Heart right ventricle (tissue), 16 donors: ENCODE measurements at regions not wholly inside any gene's neighbourhood (a gene's known extent, or its start where the extent isn't known, plus 50 kb on each side); places are given as distances from the start of the nearest gene placed in this dataset.

ENCODE experiments used
- ATAC-seq, 8 donors: fragments of 200-7000 bp; cut with Tn5 transposase; one replicate each; pipeline ENCODE4 v1.9.1; 2020; ENCODE audit warnings: mild to moderate bottlenecking in 8 of 8, moderate library complexity in 8 of 8, moderate number of reproducible peaks in 1 of 8
- DNase-seq, 2 donors: peaks; one replicate each; pipeline ENCODE4 v3.0.0-alpha.2; 2020
- H3K27ac ChIP-seq, 10 donors: fragments of 200-600 bp; sonication (generic) in 2 of 10; one replicate each; pipeline versions ENCODE4 v1.5.0 to v1.8.0; 2020 to 2022; ENCODE audit warnings: mild to moderate bottlenecking in 3 of 10
- H3K27me3 ChIP-seq, 7 donors: fragments of 200-600 bp; one replicate each; pipeline ENCODE4 v1.8.0; 2021 to 2022; ENCODE audit warnings: mild to moderate bottlenecking in 2 of 7
- H3K36me3 ChIP-seq, 9 donors: fragments of 200-600 bp; sonication (generic) in 1 of 9; one replicate each; pipeline versions ENCODE4 v1.5.0 to v1.8.0; 2020 to 2022; ENCODE audit warnings: mild to moderate bottlenecking in 2 of 9
- H3K4me1 ChIP-seq, 9 donors: fragments of 200-600 bp; sonication (generic) in 1 of 9; one replicate each; pipeline versions ENCODE4 v1.5.0 to v1.8.0; 2020 to 2022; ENCODE audit warnings: mild to moderate bottlenecking in 4 of 9
- H3K4me3 ChIP-seq, 10 donors: fragments of 200-600 bp; sonication (generic) in 2 of 10; one replicate each; pipeline versions ENCODE4 v1.5.0 to v1.8.0; 2020 to 2022; ENCODE audit warnings: mild to moderate bottlenecking in 7 of 10, moderate library complexity in 2 of 10
- H3K9me3 ChIP-seq, 11 donors: fragments of 200-600 bp in 10 of 11; sonication (generic) in 2 of 11; one replicate each; pipeline versions ENCODE4 v1.5.0 to v1.8.0; 2013 to 2022; ENCODE audit warnings: mild to moderate bottlenecking in 2 of 11, control low read depth in 1 of 11, moderate library complexity in 1 of 11
- CTCF ChIP-seq, 9 donors: fragments of 200-600 bp; sonication (generic) in 2 of 9; IDR thresholded peaks; one replicate each; pipeline versions ENCODE4 v1.5.0 to v1.8.0; 2021 to 2022; ENCODE audit warnings: antibody characterized with exemption in 9 of 9, mild to moderate bottlenecking in 5 of 9, moderate library complexity in 1 of 9
- WGBS, 2 donors: extraction: QIAGEN DNeasy Blood & Tissue Kit; methylation state at CpG; one replicate each; pipeline ENCODE4 v1.1.7; 2013; ENCODE audit warnings: inconsistent platforms in 1 of 2; 5-methylcytosine and 5-hydroxymethylcytosine counted together
- intact Hi-C, 10 donors: fragments of 100-400 bp; cut with DNase I; formaldehyde crosslinking; loops; one replicate each; pipeline versions ENCODE4 v1.11.1 to v1.14.2; 2022
- donor health status: Arrhythmogenic right ventricular cardiomyopathy.
- donor health status: ischemic (EF 13 %, LVEDD 7.1; RV severe dilation, severe dysfunction).
- donor health status: healthy with polysubstance abuse.
- donor health status: DM: no; HTN: yes; CAD: no.
- donor health status: DM: no; HTN: no; CAD: no.
- donor health status: ischemic (EF 25% LVEDD 6.9; RV normal size, moderate dysfunction).
- donor health status: ischemic (EF 25% LVEDD 5.7; RV mildly dilated, moderate dysfunction).
- donor health status: healthy.
- donor health status: DM: yes; HTN: yes; CAD: no.
- donor health status: Ischemic cardiomyopathy.
- donor health status: ischemic (EF 35%, LVEDD 5.7; RV mildly dilated, moderate dysfunction).
- donor health status: nonischemic (EF 11% LVEDD 7.7; RV severe dilation, severe dysfunction).
- donor health status: DM: yes; HTN: yes; CAD: no.
- donor health status: PGD.
- donor health status: ischemic (EF 29% LVEDD 5.4; RV normal size, mild dysfunction).
- donor health status: nonischemic (EF 23%, LVEDD 6.1; RV moderate dilation, normal function).

DNA sequence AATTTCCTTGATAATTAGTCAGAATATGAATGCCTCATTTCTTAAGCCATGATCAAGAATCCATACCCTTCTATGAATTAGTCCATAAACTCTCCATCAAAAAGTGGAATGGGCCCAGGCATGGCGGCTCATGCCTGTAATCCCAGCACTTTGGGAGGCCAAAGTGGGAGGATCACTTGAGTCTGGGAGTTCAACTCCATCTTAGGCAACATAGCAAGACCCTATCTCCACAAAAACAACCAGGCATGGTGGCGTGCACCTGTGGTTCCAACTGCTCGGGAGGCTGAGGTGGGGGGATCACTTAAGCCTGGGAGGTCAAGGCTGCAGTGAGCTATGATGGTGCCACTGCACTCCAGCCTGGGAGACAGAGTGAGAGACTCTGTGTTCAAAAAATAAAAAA lies 52.1 kb upstream of the SHANK2 start:
- H3K9me3 ChIP-seq: no peaks in the 10 kb centered on the region
- H3K4me1 ChIP-seq: no peaks in the 10 kb centered on the region
- DNase-seq: no peak
- no peak overlapping the region for H3K4me3 ChIP-seq
- peaks cover 0 to 45% (median 25%) of the 10 kb centered on the region in 7 donors for H3K27me3 ChIP-seq
- no peaks in the 10 kb centered on the region for H3K36me3 ChIP-seq
- no peak overlapping the region for H3K27ac ChIP-seq
- TF ChIP-seq CTCF (IDR thresholded peaks at IDR 0.05): no peak
- WGBS, 2 donors: 79 to 84% methylated on average over 3 of the region's 3 CpGs
- ATAC-seq: no peak
- intact Hi-C loops: no loop called here

GRCh38 chr11:71304045-71304444 lies 51.7 kb upstream of the SHANK2 start:
- H3K4me3 ChIP-seq: no peak overlapping the region
- intact Hi-C loops: no loop called here
- peaks cover 0 to 50% (median 30%) of the 10 kb centered on the region in 7 donors for H3K27me3 ChIP-seq

GRCh38 chr11:71302911-71303310 lies 50.5 kb upstream of the SHANK2 start:
- WGBS, 2 donors: 61 to 62% methylated on average over 2 of the region's 2 CpGs
- Histone ChIP-seq H3K27me3 (peaks cover 0 to 59% (median 34%) of the 10 kb centered on the region in 7 donors), H3K9me3 (no peaks in the 10 kb centered on the region), H3K4me3 (no peak overlapping the region), H3K4me1 (no peaks in the 10 kb centered on the region), H3K27ac (no peak overlapping the region), H3K36me3 (no peaks in the 10 kb centered on the region)
- ATAC-seq (no peak), DNase-seq (no peak)
- intact Hi-C loops: no loop called here
- TF ChIP-seq CTCF (IDR thresholded peaks at IDR 0.05): no peak

More at GRCh38 chr11:71304045-71304444, 51.7 kb upstream of the SHANK2 start:
- no peaks in the 10 kb centered on the region for H3K4me1 ChIP-seq
- DNase-seq (no peak), ATAC-seq (no peak)
- no peak overlapping the region for H3K27ac ChIP-seq
- TF ChIP-seq CTCF (IDR thresholded peaks at IDR 0.05): no peak
- no peaks in the 10 kb centered on the region for H3K36me3 ChIP-seq
- no peaks in the 10 kb centered on the region for H3K9me3 ChIP-seq
- WGBS, 2 donors: 89 to 91% methylated on average over 1 of the region's 1 CpG

GRCh38 chr11:71302534-71302909 lies 50.1 kb upstream of the SHANK2 start:
- WGBS, 2 donors: 91 to 95% methylated on average over 1 of the region's 1 CpG
- no peak for DNase-seq
- no peak for ATAC-seq

More at GRCh38 chr11:71302534-71302909, 50.1 kb upstream of the SHANK2 start:
- TF ChIP-seq CTCF (IDR thresholded peaks at IDR 0.05): no peak
- H3K9me3 ChIP-seq: no peaks in the 10 kb centered on the region
- no peak overlapping the region for H3K27ac ChIP-seq
- H3K36me3 ChIP-seq: no peaks in the 10 kb centered on the region
- intact Hi-C loops: no loop called here
- no peak overlapping the region for H3K4me3 ChIP-seq
- H3K27me3 ChIP-seq: peaks cover 0 to 59% (median 34%) of the 10 kb centered on the region in 7 donors
- no peaks in the 10 kb centered on the region for H3K4me1 ChIP-seq
